Choroid plexus epithelial cell (primary cell): ENCODE measurements at regions not wholly inside any gene's neighbourhood (a gene's known extent, or its start where the extent isn't known, plus 50 kb on each side); places are given as distances from the start of the nearest gene placed in this dataset.

Experiments used
- DNase-seq: peaks from one replicate; pipeline ENCODE4 v3.0.0-alpha.2; 2010; ENCODE audit warnings: low read depth
- H3K4me3 ChIP-seq: 2 replicates; pipeline ENCODE4 v1.5.1; 2011; ENCODE audit warnings: low read depth, mild to moderate bottlenecking, control low read depth, low read length, moderate library complexity
- CTCF ChIP-seq: conservative IDR thresholded peaks from 2 replicates; pipeline ENCODE4 v1.5.1; 2011; ENCODE audit warnings: low read depth, mild to moderate bottlenecking, control low read depth, inconsistent platforms, low read length, moderate library complexity

GRCh38 chr1:57844382-57844980, 420.6 kb upstream of the DAB1 start:
- no peak for DNase-seq
- no peak overlapping the region for H3K4me3 ChIP-seq

GRCh38 chr1:57843760-57844159, 419.9 kb upstream of the DAB1 start:
- TF ChIP-seq CTCF, result no peak
- H3K4me3 ChIP-seq, result no peak overlapping the region
- DNase-seq, result peak; percentile 53

More at GRCh38 chr1:57844382-57844980, 420.6 kb upstream of the DAB1 start:
- TF ChIP-seq CTCF, result no peak

- DNase-seq, result no peak
- no peak for TF ChIP-seq CTCF
- no peak overlapping the region for H3K4me3 ChIP-seq
Observed at GRCh38 chr1:57839526-57839925, 415.7 kb upstream of the DAB1 start.

- no peak overlapping the region for H3K4me3 ChIP-seq
- no peak for TF ChIP-seq CTCF
- DNase-seq, result peak; percentile 14
Observed at GRCh38 chr1:57839067-57839466, 415.2 kb upstream of the DAB1 start.

GRCh38 chr1:57835620-57836019, 411.8 kb upstream of the DAB1 start:
- H3K4me3 ChIP-seq, result no peak overlapping the region
- DNase-seq, result peak; percentile 17
- TF ChIP-seq CTCF, result peak; percentile 18

- TF ChIP-seq CTCF, result no peak
- no peak for DNase-seq
Observed at GRCh38 chr1:57833296-57833695, 409.4 kb upstream of the DAB1 start.

GRCh38 chr1:57832612-57833011, 408.8 kb upstream of the DAB1 start:
- no peak for DNase-seq
- no peak for TF ChIP-seq CTCF
- H3K4me3 ChIP-seq, result no peak overlapping the region

More at GRCh38 chr1:57833296-57833695, 409.4 kb upstream of the DAB1 start:
- no peak overlapping the region for H3K4me3 ChIP-seq
